H9 (cell line): ENCODE measurements at regions not wholly inside any gene's neighbourhood (a gene's known extent, or its start where the extent isn't known, plus 50 kb on each side); places are given as distances from the start of the nearest gene placed in this dataset.

Source experiments
- DNase-seq: peaks from one replicate; pipeline ENCODE4 v3.0.0-alpha.2; 2017
- H2AFZ ChIP-seq: one replicate; pipeline ENCODE4 v1.6.1; 2013; ENCODE audit warnings: mild to moderate bottlenecking, low read length, control low read depth, moderate library complexity
- H2AK5ac ChIP-seq: 2 replicates; pipeline ENCODE4 v1.6.1; 2013; ENCODE audit warnings: low read length, control low read depth, mixed read lengths; ENCODE audit not compliant: insufficient read length
- H2BK120ac ChIP-seq: one replicate; pipeline ENCODE4 v1.6.1; 2013; ENCODE audit warnings: low read depth, mild to moderate bottlenecking, low read length, control low read depth, inconsistent platforms; ENCODE audit not compliant: poor library complexity, severe bottlenecking
- H2BK12ac ChIP-seq: 2 replicates; pipeline ENCODE4 v1.6.1; 2013; ENCODE audit warnings: low read length, control low read depth, mixed read lengths, low read depth; ENCODE audit not compliant: insufficient read length
- H2BK15ac ChIP-seq: 2 replicates; pipeline ENCODE4 v1.6.1; 2013; ENCODE audit warnings: low read depth, low read length, control low read depth
- H2BK20ac ChIP-seq: one replicate; pipeline ENCODE4 v1.6.1; 2013; ENCODE audit warnings: low read depth, mild to moderate bottlenecking, low read length, control low read depth, inconsistent platforms; ENCODE audit not compliant: poor library complexity, severe bottlenecking
- H2BK5ac ChIP-seq: 2 replicates; pipeline ENCODE4 v1.6.1; 2013; ENCODE audit warnings: low read length, control low read depth, mixed read lengths; ENCODE audit not compliant: insufficient read length
- H3K14ac ChIP-seq: 2 replicates; pipeline ENCODE4 v1.6.1; 2013; ENCODE audit warnings: low read length, control low read depth; ENCODE audit not compliant: insufficient read depth
- H3K18ac ChIP-seq: 2 replicates; pipeline ENCODE4 v1.6.1; 2013; ENCODE audit warnings: low read depth, mild to moderate bottlenecking, mixed read lengths, low read length, control low read depth; ENCODE audit not compliant: insufficient read length
- H3K23ac ChIP-seq: 2 replicates; pipeline ENCODE4 v1.6.1; 2013; ENCODE audit warnings: low read length, control low read depth, mixed read lengths, low read depth; ENCODE audit not compliant: insufficient read length
- H3K23me2 ChIP-seq: 2 replicates; pipeline ENCODE4 v1.6.1; 2013; ENCODE audit warnings: low read depth, mild to moderate bottlenecking, mixed read lengths, low read length, control low read depth; ENCODE audit not compliant: insufficient read length, poor library complexity, severe bottlenecking
- H3K27ac ChIP-seq: 2 replicates; pipeline ENCODE4 v1.5.1; 2013; ENCODE audit warnings: low read length, control low read depth, mixed read lengths, low read depth; ENCODE audit not compliant: insufficient read length
- H3K27me3 ChIP-seq: 2 replicates; pipeline ENCODE4 v1.6.1; 2013; ENCODE audit warnings: low read length, control low read depth, inconsistent platforms; ENCODE audit not compliant: insufficient read depth
- H3K4ac ChIP-seq: 2 replicates; pipeline ENCODE4 v1.6.1; 2013; ENCODE audit warnings: low read depth, mild to moderate bottlenecking, control low read depth, inconsistent platforms, low read length, moderate library complexity
- H3K4me1 ChIP-seq: 2 replicates; pipeline ENCODE4 v1.6.1; 2013; ENCODE audit warnings: low read length, control low read depth, inconsistent platforms; ENCODE audit not compliant: insufficient read depth
- H3K4me2 ChIP-seq: 2 replicates; pipeline ENCODE4 v1.6.1; 2013; ENCODE audit warnings: low read length, control low read depth, mixed read lengths; ENCODE audit not compliant: insufficient read length, insufficient read depth
- H3K56ac ChIP-seq: 2 replicates; pipeline ENCODE4 v1.6.1; 2013; ENCODE audit warnings: low read depth, mild to moderate bottlenecking, mixed read lengths, low read length, control low read depth; ENCODE audit not compliant: insufficient read length
- H3K79me1 ChIP-seq: 2 replicates; pipeline ENCODE4 v1.6.1; 2013; ENCODE audit warnings: low read depth, mild to moderate bottlenecking, moderate library complexity, low read length, control low read depth, inconsistent platforms; ENCODE audit not compliant: insufficient read depth, poor library complexity, severe bottlenecking
- H3K79me2 ChIP-seq: 2 replicates; pipeline ENCODE4 v1.6.1; 2013; ENCODE audit warnings: low read length, control low read depth, inconsistent platforms; ENCODE audit not compliant: insufficient read depth
- H3K9ac ChIP-seq: 2 replicates; pipeline ENCODE4 v1.6.1; 2013; ENCODE audit warnings: low read length, control low read depth, mixed read lengths; ENCODE audit not compliant: insufficient read length; ENCODE audit errors: extremely low read depth
- H3K9me3 ChIP-seq: one replicate; pipeline ENCODE4 v1.6.1; 2013; ENCODE audit warnings: low read depth, low read length, inconsistent platforms; ENCODE audit not compliant: control insufficient read depth
- H3T11ph ChIP-seq: one replicate; pipeline ENCODE4 v1.6.1; 2013; ENCODE audit warnings: mild to moderate bottlenecking, low read length, control low read depth, inconsistent platforms
- H4K20me1 ChIP-seq: one replicate; pipeline ENCODE4 v1.6.1; 2013; ENCODE audit not compliant: control insufficient read depth, insufficient read length, insufficient read depth
- H4K5ac ChIP-seq: 2 replicates; pipeline ENCODE4 v1.6.1; 2013; ENCODE audit warnings: low read depth, mild to moderate bottlenecking, mixed read lengths, low read length, control low read depth; ENCODE audit not compliant: insufficient read length
- H4K8ac ChIP-seq: replicated peaks from 2 replicates; pipeline ENCODE4 v1.6.1; 2013; ENCODE audit warnings: low read length, control low read depth, mixed read lengths, low read depth; ENCODE audit not compliant: insufficient read length
- H4K91ac ChIP-seq: 2 replicates; pipeline ENCODE4 v1.6.1; 2013; ENCODE audit warnings: low read depth, mild to moderate bottlenecking, moderate library complexity, mixed read lengths, low read length, control low read depth; ENCODE audit not compliant: insufficient read length
- H3K27ac Mint-ChIP-seq, 3 experiments: 2 replicates in 2 of 3; 3 replicates in 1 of 3; pipeline ENCODE4 v1.8.0; 2020 to 2021; ENCODE audit warnings: mixed read lengths in 3 of 3, mild to moderate bottlenecking in 1 of 3, moderate library complexity in 1 of 3
- H3K27me3 Mint-ChIP-seq: 2 replicates; pipeline ENCODE4 v1.8.0; 2021; ENCODE audit warnings: low read depth, mild to moderate bottlenecking, moderate library complexity, mixed read lengths
- H3K36me3 Mint-ChIP-seq, 3 experiments: 2 replicates in 2 of 3; 3 replicates in 1 of 3; pipeline ENCODE4 v1.8.0; 2020 to 2021; ENCODE audit warnings: low read depth in 3 of 3, mixed read lengths in 3 of 3; ENCODE audit not compliant: insufficient read depth in 1 of 3
- H3K4me1 Mint-ChIP-seq, 2 experiments: 2 replicates each; pipeline ENCODE4 v1.8.0; 2020; ENCODE audit warnings: mixed read lengths in 2 of 2
- H3K4me3 Mint-ChIP-seq, 2 experiments: 2 replicates in 1 of 2; 3 replicates in 1 of 2; pipeline ENCODE4 v1.8.0; 2020 to 2021; ENCODE audit warnings: mild to moderate bottlenecking in 2 of 2, mixed read lengths in 2 of 2, moderate library complexity in 1 of 2
- H3K9me3 Mint-ChIP-seq, 2 experiments: 2 replicates in 1 of 2; 3 replicates in 1 of 2; pipeline ENCODE4 v1.8.0; 2020; ENCODE audit warnings: mild to moderate bottlenecking in 2 of 2, mixed read lengths in 2 of 2, moderate library complexity in 1 of 2
- CTCF ChIP-seq: fragments of 200-600 bp; sonication (generic); conservative IDR thresholded peaks from 3 replicates; pipeline ENCODE4 v1.8.0; 2021; ENCODE audit warnings: antibody characterized with exemption, mild to moderate bottlenecking
- WGBS: extraction: QIAGEN DNeasy Blood & Tissue Kit; methylation state at CpG from one replicate; pipeline ENCODE4 v1.1.7; 2013; ENCODE audit warnings: missing lambda C conversion rate, low lambda C conversion rate, mixed read lengths; ENCODE audit not compliant: insufficient read length; ENCODE audit errors: extremely low coverage; 5-methylcytosine and 5-hydroxymethylcytosine counted together

GRCh38 chr2:118251427-118251826 is 163.2 kb downstream of the INSIG2 start:
- Histone ChIP-seq H2AFZ (no peak overlapping the region), H4K8ac (no peak overlapping the region), H2BK5ac (no peak overlapping the region), H2AK5ac (no peak overlapping the region), H3K18ac (no peak overlapping the region), H3K4me1 (peaks cover 6% of the 10 kb centered on the region), H2BK120ac (no peak overlapping the region), H3K4me2 (no peak overlapping the region), H3K56ac (no peak overlapping the region), H3K9ac (no peak overlapping the region), H2BK12ac (no peak overlapping the region), H4K5ac (no peak overlapping the region), H3K27me3 (no peaks in the 10 kb centered on the region), H3K79me2 (no peaks in the 10 kb centered on the region), H3K27ac (no peak overlapping the region), H4K20me1 (no peaks in the 10 kb centered on the region), H3K23ac (no peak overlapping the region), H3K14ac (no peak overlapping the region), H3K23me2 (no peaks in the 10 kb centered on the region), H3K9me3 (no peaks in the 10 kb centered on the region), H2BK15ac (no peak overlapping the region), H3K79me1 (no peaks in the 10 kb centered on the region), H4K91ac (no peak overlapping the region), H3T11ph (no peak overlapping the region), H3K4ac (no peak overlapping the region), H2BK20ac (no peak overlapping the region)
- WGBS: no CpG with 5 or more reads among the region's 3 CpGs
- Mint-ChIP-seq H3K4me3 (no peak overlapping the region), H3K9me3 (no peaks in the 10 kb centered on the region), H3K36me3 (no peaks in the 10 kb centered on the region), H3K27me3 (peaks cover 12% of the 10 kb centered on the region), H3K27ac (no peak overlapping the region), H3K4me1 (peaks cover 25 to 39% of the 10 kb centered on the region in 2 experiments)
- no peak for TF ChIP-seq CTCF
- no peak for DNase-seq
